SK-N-SH (cell line): ENCODE measurements at regions not wholly inside any gene's neighbourhood (a gene's known extent, or its start where the extent isn't known, plus 50 kb on each side); places are given as distances from the start of the nearest gene placed in this dataset.

Experiments
- CTCF ChIA-PET: fragments of 300-600, 350-600 bp; formaldehyde crosslinking; extraction: SDS; loops from one replicate; lab custom pipeline; 2021; lab: Yijun Ruan, JAX
- POLR2A ChIA-PET: fragments of 350-600 bp; sonication (Branson Sonifier 250); formaldehyde crosslinking; extraction: SDS; loops from one replicate; lab custom pipeline; 2020; ENCODE audit warnings: antibody characterized with exemption, inconsistent platforms; lab: Yijun Ruan, JAX
- DNase-seq: peaks from one replicate; pipeline ENCODE4 v3.0.0; 2012
- H2AFZ ChIP-seq: fragments of 200-600 bp; sonication (generic); 2 replicates; pipeline ENCODE4 v1.8.1; 2016; ENCODE audit warnings: antibody characterized with exemption, mild to moderate bottlenecking, low read depth
- H3F3A ChIP-seq: fragments of 200-600 bp; sonication (generic); replicated peaks from 2 replicates; pipeline ENCODE3; 2016; ENCODE audit warnings: antibody characterized with exemption, mild to moderate bottlenecking; ENCODE audit not compliant: insufficient read depth
- H3K27ac ChIP-seq, 2 experiments: fragments of 200-500 bp in 1 of 2; fragments of 200-600 bp in 1 of 2; sonication (Bioruptor generic) in 1 of 2; sonication (generic), shearing (Covaris generic) in 1 of 2; 2 replicates each; pipeline versions ENCODE4 v1.5.1 to v1.6.1; 2014 to 2016; ENCODE audit warnings: low read depth in 2 of 2, inconsistent platforms in 1 of 2, low read length in 1 of 2, mild to moderate bottlenecking in 1 of 2, mixed read lengths in 1 of 2
- H3K27me3 ChIP-seq: fragments of 200-600 bp; sonication (generic), shearing (Covaris generic); 2 replicates; pipeline ENCODE4 v1.6.1; 2016; ENCODE audit warnings: mixed run types; ENCODE audit not compliant: insufficient read depth
- H3K36me3 ChIP-seq, 2 experiments: fragments of 200-500 bp in 1 of 2; fragments of 200-600 bp in 1 of 2; sonication (Bioruptor generic) in 1 of 2; sonication (generic) in 1 of 2; replicated peaks in 1 of 2; 2 replicates each; pipeline versions ENCODE3 to v1.5.1; 2014 to 2016; ENCODE audit warnings: low read length in 1 of 2, mild to moderate bottlenecking in 1 of 2; ENCODE audit not compliant: insufficient read depth in 2 of 2, control insufficient read depth in 1 of 2
- H3K4me1 ChIP-seq, 2 experiments: fragments of 200-500 bp in 1 of 2; fragments of 200-600 bp in 1 of 2; sonication (Bioruptor generic) in 1 of 2; sonication (generic), shearing (Covaris generic) in 1 of 2; 2 replicates each; pipeline versions ENCODE4 v1.5.1 to v1.6.1; 2014 to 2016; ENCODE audit warnings: low read depth in 1 of 2, low read length in 1 of 2, mixed run types in 1 of 2; ENCODE audit not compliant: insufficient read depth in 2 of 2, control insufficient read depth in 1 of 2
- H3K4me2 ChIP-seq: fragments of 200-600 bp; sonication (generic), shearing (Covaris generic); 2 replicates; pipeline ENCODE4 v1.6.1; 2017; ENCODE audit warnings: mixed run types
- H3K4me3 ChIP-seq, 2 experiments: fragments of 200-500 bp in 1 of 2; fragments of 200-600 bp in 1 of 2; sonication (Bioruptor generic) in 1 of 2; sonication (generic), shearing (Covaris generic) in 1 of 2; 2 replicates each; pipeline versions ENCODE4 v1.5.1 to v1.8.1; 2014 to 2016; ENCODE audit warnings: low read depth in 2 of 2, inconsistent platforms in 1 of 2, low read length in 1 of 2, mild to moderate bottlenecking in 1 of 2, mixed read lengths in 1 of 2, moderate library complexity in 1 of 2
- H3K79me2 ChIP-seq: fragments of 200-600 bp; sonication (generic); 2 replicates; pipeline ENCODE4 v1.8.1; 2017; ENCODE audit warnings: mild to moderate bottlenecking; ENCODE audit not compliant: insufficient read depth
- H3K9ac ChIP-seq: fragments of 200-600 bp; sonication (generic); 2 replicates; pipeline ENCODE4 v1.6.1; 2017; ENCODE audit warnings: mixed run types
- H3K9me2 ChIP-seq: fragments of 200-600 bp; sonication (generic); 2 replicates; pipeline ENCODE4 v1.6.1; 2017; ENCODE audit warnings: mixed run types
- H3K9me3 ChIP-seq: fragments of 200-600 bp; sonication (generic); 2 replicates; pipeline ENCODE4 v1.6.1; 2017; ENCODE audit warnings: mixed run types, mild to moderate bottlenecking, moderate library complexity
- H4K20me1 ChIP-seq: fragments of 200-600 bp; sonication (generic); 2 replicates; pipeline ENCODE4 v1.6.1; 2017; ENCODE audit warnings: mild to moderate bottlenecking, mixed run types; ENCODE audit not compliant: insufficient read depth
- EP300 ChIP-seq, 2 experiments: IDR thresholded peaks; 2 replicates each; pipeline versions ENCODE4 v1.4.0 to v1.6.1; 2012; ENCODE audit warnings: borderline replicate concordance in 1 of 2, low read depth in 1 of 2, low read length in 1 of 2
- FOXJ3 ChIP-seq: sonication (generic); formaldehyde crosslinking; IDR thresholded peaks from 2 replicates; pipeline ENCODE4 v1.5.1; 2020; ENCODE audit warnings: mild to moderate bottlenecking, missing genetic modification reagents
- FOXM1 ChIP-seq: IDR thresholded peaks from 2 replicates; pipeline ENCODE4 v1.4.0; 2012; ENCODE audit warnings: low read depth, mild to moderate bottlenecking
- GATA2 ChIP-seq: sonication (generic); formaldehyde crosslinking; IDR thresholded peaks from 2 replicates; pipeline ENCODE4 v1.5.0; 2020; ENCODE audit warnings: mild to moderate bottlenecking, missing genetic modification reagents
- MEF2A ChIP-seq: IDR thresholded peaks from 2 replicates; pipeline ENCODE4 v1.4.0; 2012; ENCODE audit warnings: low read depth, borderline replicate concordance
- MXI1 ChIP-seq: IDR thresholded peaks from 2 replicates; pipeline ENCODE4 v1.6.1; 2012; ENCODE audit warnings: mild to moderate bottlenecking, low read depth, low read length, improper control_type of control experiment
- NRF1 ChIP-seq: IDR thresholded peaks from 2 replicates; pipeline ENCODE4 v1.6.1; 2012; ENCODE audit warnings: low read depth, mild to moderate bottlenecking, low read length
- RAD21 ChIP-seq: IDR thresholded peaks from 2 replicates; pipeline ENCODE4 v1.6.1; 2012; ENCODE audit warnings: mild to moderate bottlenecking, low read length
- RCOR1 ChIP-seq: fragments of 150-350 bp; IDR thresholded peaks from 2 replicates; pipeline ENCODE4 v1.6.1; 2017; ENCODE audit warnings: antibody characterized with exemption, low read length
- WGBS: methylation state at CpG from one replicate; pipeline ENCODE4 v1.1.6; 2017; ENCODE audit warnings: low lambda C conversion rate; 5-methylcytosine and 5-hydroxymethylcytosine counted together
- TF ChIP-seq, protein P1 (sequence below): fragments of 150-350 bp; IDR thresholded peaks from 2 replicates; pipeline ENCODE4 v1.6.1; 2017; ENCODE audit warnings: antibody characterized with exemption, low read length, low read depth, borderline replicate concordance
- TF ChIP-seq, protein P2 (sequence below): IDR thresholded peaks from 2 replicates; pipeline ENCODE4 v1.4.0; 2012; ENCODE audit warnings: low read depth, borderline replicate concordance
- TF ChIP-seq, protein P3 (sequence below): fragments of 200-600 bp; sonication (generic); IDR thresholded peaks from 2 replicates; pipeline ENCODE4 v1.6.1; 2017; ENCODE audit warnings: antibody characterized with exemption, mild to moderate bottlenecking, moderate library complexity
- TF ChIP-seq, protein P4 (sequence below): fragments of 150-350 bp; IDR thresholded peaks from 2 replicates; pipeline ENCODE4 v1.6.1; 2016; ENCODE audit warnings: mild to moderate bottlenecking, low read depth, low read length

DNA sequence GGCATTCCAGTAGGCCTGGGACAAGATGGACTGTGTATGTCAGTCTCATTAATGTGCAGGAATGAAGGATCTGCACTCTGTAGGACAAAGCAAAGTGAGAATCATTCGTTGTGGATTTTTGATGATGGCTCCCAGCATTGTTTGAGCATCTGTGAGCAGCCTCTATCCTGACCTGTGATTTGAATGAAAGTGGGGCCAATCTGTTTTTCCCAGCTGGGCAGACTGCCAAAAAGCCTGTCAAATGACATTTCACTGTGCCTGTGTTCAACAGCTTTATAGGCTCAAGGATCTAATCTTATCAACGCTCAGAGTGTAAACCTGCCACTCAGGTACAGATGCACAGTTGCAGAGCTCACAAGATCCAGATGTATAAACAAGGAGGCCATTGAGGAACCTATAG lies 86.7 kb upstream of the SYNDIG1 start:
- TF ChIP-seq RCOR1: peak; percentile 40; the same call in 1 of the 2 replicates
- peak; percentile 82 for TF ChIP-seq GATA2 (CRISPR knock-in tag)
- TF ChIP-seq MXI1: peak; percentile 18; the same call in 1 of the 2 replicates
- no peak for TF ChIP-seq NRF1
- TF ChIP-seq EP300 (IDR thresholded peaks at IDR 0.05; ENCODE audit: borderline replicate concordance in 1 of 2, low read depth in 1 of 2, low read length in 1 of 2): peak in 1 of 2 experiments; percentile 45; a peak in 1 of 4 replicates
- no peak for TF ChIP-seq FOXM1
- TF ChIP-seq, protein P1, sequence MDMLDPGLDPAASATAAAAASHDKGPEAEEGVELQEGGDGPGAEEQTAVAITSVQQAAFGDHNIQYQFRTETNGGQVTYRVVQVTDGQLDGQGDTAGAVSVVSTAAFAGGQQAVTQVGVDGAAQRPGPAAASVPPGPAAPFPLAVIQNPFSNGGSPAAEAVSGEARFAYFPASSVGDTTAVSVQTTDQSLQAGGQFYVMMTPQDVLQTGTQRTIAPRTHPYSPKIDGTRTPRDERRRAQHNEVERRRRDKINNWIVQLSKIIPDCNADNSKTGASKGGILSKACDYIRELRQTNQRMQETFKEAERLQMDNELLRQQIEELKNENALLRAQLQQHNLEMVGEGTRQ: no peak
- 0 out of 2 replicates have a peak, but pooled peaks have one; percentile 18 for TF ChIP-seq RAD21
- 0 out of 2 replicates have a peak, but pooled peaks have one; percentile 26 for TF ChIP-seq FOXJ3 (CRISPR knock-in tag)
- TF ChIP-seq, protein P2, sequence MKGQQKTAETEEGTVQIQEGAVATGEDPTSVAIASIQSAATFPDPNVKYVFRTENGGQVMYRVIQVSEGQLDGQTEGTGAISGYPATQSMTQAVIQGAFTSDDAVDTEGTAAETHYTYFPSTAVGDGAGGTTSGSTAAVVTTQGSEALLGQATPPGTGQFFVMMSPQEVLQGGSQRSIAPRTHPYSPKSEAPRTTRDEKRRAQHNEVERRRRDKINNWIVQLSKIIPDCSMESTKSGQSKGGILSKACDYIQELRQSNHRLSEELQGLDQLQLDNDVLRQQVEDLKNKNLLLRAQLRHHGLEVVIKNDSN: no peak
- TF ChIP-seq, protein P3, sequence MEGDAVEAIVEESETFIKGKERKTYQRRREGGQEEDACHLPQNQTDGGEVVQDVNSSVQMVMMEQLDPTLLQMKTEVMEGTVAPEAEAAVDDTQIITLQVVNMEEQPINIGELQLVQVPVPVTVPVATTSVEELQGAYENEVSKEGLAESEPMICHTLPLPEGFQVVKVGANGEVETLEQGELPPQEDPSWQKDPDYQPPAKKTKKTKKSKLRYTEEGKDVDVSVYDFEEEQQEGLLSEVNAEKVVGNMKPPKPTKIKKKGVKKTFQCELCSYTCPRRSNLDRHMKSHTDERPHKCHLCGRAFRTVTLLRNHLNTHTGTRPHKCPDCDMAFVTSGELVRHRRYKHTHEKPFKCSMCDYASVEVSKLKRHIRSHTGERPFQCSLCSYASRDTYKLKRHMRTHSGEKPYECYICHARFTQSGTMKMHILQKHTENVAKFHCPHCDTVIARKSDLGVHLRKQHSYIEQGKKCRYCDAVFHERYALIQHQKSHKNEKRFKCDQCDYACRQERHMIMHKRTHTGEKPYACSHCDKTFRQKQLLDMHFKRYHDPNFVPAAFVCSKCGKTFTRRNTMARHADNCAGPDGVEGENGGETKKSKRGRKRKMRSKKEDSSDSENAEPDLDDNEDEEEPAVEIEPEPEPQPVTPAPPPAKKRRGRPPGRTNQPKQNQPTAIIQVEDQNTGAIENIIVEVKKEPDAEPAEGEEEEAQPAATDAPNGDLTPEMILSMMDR: no peak
- TF ChIP-seq, protein P4, sequence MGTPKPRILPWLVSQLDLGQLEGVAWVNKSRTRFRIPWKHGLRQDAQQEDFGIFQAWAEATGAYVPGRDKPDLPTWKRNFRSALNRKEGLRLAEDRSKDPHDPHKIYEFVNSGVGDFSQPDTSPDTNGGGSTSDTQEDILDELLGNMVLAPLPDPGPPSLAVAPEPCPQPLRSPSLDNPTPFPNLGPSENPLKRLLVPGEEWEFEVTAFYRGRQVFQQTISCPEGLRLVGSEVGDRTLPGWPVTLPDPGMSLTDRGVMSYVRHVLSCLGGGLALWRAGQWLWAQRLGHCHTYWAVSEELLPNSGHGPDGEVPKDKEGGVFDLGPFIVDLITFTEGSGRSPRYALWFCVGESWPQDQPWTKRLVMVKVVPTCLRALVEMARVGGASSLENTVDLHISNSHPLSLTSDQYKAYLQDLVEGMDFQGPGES: no peak
- TF ChIP-seq MEF2A: no peak
- no peaks in the 10 kb centered on the region for H3F3A ChIP-seq
- no peaks in the 10 kb centered on the region for H3K9me3 ChIP-seq
- DNase-seq: peak; percentile 66
- no peaks in the 10 kb centered on the region for H3K36me3 ChIP-seq
- no peak overlapping the region for H3K9ac ChIP-seq
- H4K20me1 ChIP-seq: no peaks in the 10 kb centered on the region
- H3K9me2 ChIP-seq: no peaks in the 10 kb centered on the region
- no peaks in the 10 kb centered on the region for H3K79me2 ChIP-seq
- no peak overlapping the region for H3K4me3 ChIP-seq
- no peaks in the 10 kb centered on the region for H3K27me3 ChIP-seq
- 3% methylated on average over 2 of the region's 2 CpGs for WGBS
- no peak overlapping the region for H3K4me2 ChIP-seq
- no peak overlapping the region for H2AFZ ChIP-seq
- ChIA-PET CTCF (interaction anchor here (0.9 to 1.3 kb wide), 2 partner anchors 16 to 63 kb away, joined by 4 read pairs; no protein-coding TSS in a partner anchor), POLR2A (no interaction called here)
- H3K27ac ChIP-seq: peak overlapping the region in 1 of 2 experiments; percentile 58; a peak in 1 of 4 replicates
- H3K4me1 ChIP-seq: peaks cover 0 to 13% of the 10 kb centered on the region in 2 experiments; a peak in 2 of 4 replicates
